GM13977 (cell line): ENCODE measurements at regions not wholly inside any gene's neighbourhood (a gene's known extent, or its start where the extent isn't known, plus 50 kb on each side); places are given as distances from the start of the nearest gene placed in this dataset.

ENCODE experiments used
- DNase-seq: peaks from one replicate; pipeline ENCODE4 v3.0.0; 2012; ENCODE audit warnings: low spot score
- CTCF ChIP-seq: IDR thresholded peaks from 2 replicates; pipeline ENCODE4 v1.5.1; 2012; ENCODE audit warnings: mild to moderate bottlenecking, control low read depth; ENCODE audit not compliant: insufficient read depth; ENCODE audit errors: extremely low read depth, missing control alignments
- in situ Hi-C: fragments of 300-500 bp; cut with MboI; formaldehyde crosslinking; loops from one replicate; pipeline ENCODE4 v1.12.0; 2022; ENCODE audit warnings: low sequenced_read_pairs, low pct_unique_long_range_greater_than_20kb, mixed read lengths, inconsistent platforms; ENCODE audit not compliant: unreplicated experiment

GRCh38 chr4:34220601-34221000, 2023.7 kb downstream of the ARAP2 start:
- in situ Hi-C loops = no loop called here
- no peak for DNase-seq
- no peak for TF ChIP-seq CTCF

GRCh38 chr4:34221986-34222385, 2022.3 kb downstream of the ARAP2 start:
- in situ Hi-C loops = no loop called here
- TF ChIP-seq CTCF = no peak
- no peak for DNase-seq

- TF ChIP-seq CTCF = no peak
- in situ Hi-C loops = no loop called here
- no peak for DNase-seq
Measured at GRCh38 chr4:34236118-34236517, 2008.2 kb downstream of the ARAP2 start.

- no peak for DNase-seq
- TF ChIP-seq CTCF = no peak
- in situ Hi-C loops = no loop called here
Measured at GRCh38 chr4:34245276-34245675, 1999.0 kb downstream of the ARAP2 start.

GRCh38 chr4:34250562-34250961, 1993.8 kb downstream of the ARAP2 start:
- in situ Hi-C loops = no loop called here
- TF ChIP-seq CTCF = no peak
- DNase-seq = no peak

- in situ Hi-C loops = no loop called here
- no peak for DNase-seq
- TF ChIP-seq CTCF = no peak
Measured at GRCh38 chr4:34253239-34253638, 1991.1 kb downstream of the ARAP2 start.

GRCh38 chr4:34258176-34258575, 1986.1 kb downstream of the ARAP2 start:
- in situ Hi-C loops = no loop called here
- DNase-seq = no peak
- no peak for TF ChIP-seq CTCF
